ENCODE measurements at regions not wholly inside any gene's neighbourhood (a gene's known extent, or its start where the extent isn't known, plus 50 kb on each side); places are given as distances from the start of the nearest gene placed in this dataset.
A peak's percentile ranks its signal among the peaks of the same experiment; 100 is the strongest.
"Not testable (repeated sequence)": the region's sequence is repeated elsewhere in the genome, so short reads cannot be mapped to it uniquely, and the experiment has no call there.

- no peak for DNase-seq
Measured at GRCh38 chr7:17095931-17096330, 202.5 kb upstream of the AHR start.

GRCh38 chr7:17097668-17098297 lies 200.7 kb upstream of the AHR start:
- no peak for DNase-seq

DNA sequence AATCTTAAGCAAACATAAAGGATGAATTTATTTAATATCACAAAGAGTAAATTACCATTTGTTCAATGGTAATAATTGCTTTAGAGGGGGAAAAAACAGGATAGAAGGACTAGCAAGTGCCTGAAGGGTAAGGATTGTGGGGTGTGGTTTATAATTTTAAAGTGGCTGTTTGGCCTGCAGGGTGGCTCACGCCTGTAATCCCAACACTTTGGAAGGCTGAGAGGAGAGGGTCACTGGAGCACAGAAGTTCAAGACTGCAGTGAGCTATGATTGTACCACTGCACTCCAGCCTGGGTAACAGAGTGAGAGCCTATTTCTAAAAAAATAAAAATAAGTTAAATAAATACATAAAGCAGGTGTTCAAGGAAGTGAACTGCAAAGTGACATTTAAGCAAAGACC lies 199.9 kb upstream of the AHR start:
- no peak for DNase-seq

- DNase-seq: peak; percentile 6
Measured at GRCh38 chr7:17099083-17099973, 199.1 kb upstream of the AHR start.

DNA sequence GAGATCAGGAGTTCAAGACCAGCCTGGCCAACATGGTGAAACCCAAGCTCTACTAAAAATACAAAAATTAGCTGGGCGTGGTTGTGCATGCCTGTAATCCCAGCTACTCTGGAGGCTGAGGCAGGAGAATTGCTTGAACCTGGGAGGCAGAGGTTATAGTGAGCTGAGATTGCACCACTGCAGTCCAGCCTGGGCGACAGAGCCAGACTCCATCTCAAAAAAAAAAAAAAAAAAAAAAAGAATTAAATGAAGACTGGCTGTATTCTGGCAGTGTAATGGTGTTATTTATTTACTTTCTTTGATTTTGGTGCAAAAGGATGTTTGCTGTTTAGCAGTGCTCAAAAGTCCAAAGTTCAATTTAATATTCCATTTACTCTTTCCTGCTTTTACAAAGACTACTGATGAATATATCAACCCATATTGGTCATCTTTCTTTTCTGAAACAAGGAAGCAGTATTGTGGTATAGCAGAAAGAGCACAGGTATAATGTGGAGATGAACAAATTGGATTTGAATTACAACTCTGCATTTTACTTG lies 198.4 kb upstream of the AHR start:
- not testable (repeated sequence) for DNase-seq

DNA sequence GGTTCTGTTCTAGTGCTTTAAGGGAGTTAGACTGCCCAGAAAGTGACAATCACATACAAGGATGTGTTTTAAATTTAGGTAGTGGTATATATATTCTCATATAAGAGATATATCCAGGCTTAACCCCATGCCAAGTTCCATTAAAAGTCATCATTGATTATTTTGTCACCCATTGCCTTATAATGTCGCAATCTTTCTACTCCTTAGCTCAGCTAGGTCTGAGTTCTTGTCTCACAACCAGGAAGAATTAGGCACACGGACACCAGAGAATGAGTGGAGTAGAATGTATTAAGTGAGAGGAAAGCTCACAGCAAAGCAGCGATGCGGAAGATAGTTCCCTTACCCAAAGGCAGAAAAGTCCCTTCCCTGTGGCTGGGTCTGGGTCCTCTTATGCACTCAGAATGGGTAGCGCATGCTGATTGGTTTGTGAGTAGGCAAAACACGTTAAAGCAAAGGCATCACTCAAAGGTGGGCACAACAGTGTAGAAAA lies 197.2 kb upstream of the AHR start:
- DNase-seq: no peak

DNA sequence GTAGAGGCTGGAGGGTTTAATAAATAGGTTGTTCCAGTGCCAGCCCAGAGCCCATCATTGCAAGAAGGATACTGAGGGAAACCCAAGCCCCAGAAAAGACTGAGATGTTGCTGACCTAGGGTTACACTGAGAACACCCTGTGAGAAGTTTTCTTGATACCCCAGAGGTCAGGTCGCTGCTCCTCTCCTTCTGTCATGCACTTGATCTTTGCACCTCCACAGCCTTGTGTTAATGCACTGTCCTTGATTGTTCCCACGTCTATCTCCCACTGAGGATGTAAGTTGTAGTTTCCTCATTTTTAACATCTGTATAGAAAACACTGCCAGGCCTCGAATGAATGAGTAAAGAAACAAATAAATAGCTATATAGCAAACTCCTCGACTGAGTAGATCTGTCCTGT lies 195.3 kb upstream of the AHR start:
- DNase-seq: no peak

- no peak for DNase-seq
Measured at GRCh38 chr7:17103984-17104383, 194.5 kb upstream of the AHR start.

DNA sequence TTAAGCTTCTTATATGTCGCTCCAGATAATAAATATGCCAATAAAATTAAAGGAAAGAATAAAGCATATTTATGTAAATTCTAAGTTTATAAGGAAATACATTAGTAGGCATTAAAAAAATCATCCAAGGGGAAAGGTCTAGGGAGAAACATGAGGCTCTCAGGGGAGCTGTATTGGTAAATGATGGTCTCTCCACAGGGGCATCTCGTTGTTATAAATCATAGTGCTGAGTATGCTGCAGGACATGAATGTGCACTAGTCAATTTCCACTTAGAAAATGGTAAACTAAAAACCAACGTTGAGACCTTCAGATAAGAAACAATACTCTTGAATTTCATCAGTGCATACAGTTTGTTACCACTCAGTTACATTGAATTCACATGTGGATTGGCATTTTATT lies 194.0 kb upstream of the AHR start:
- no peak for DNase-seq

- no peak for DNase-seq
Measured at GRCh38 chr7:17105701-17106100, 192.8 kb upstream of the AHR start.

DNA sequence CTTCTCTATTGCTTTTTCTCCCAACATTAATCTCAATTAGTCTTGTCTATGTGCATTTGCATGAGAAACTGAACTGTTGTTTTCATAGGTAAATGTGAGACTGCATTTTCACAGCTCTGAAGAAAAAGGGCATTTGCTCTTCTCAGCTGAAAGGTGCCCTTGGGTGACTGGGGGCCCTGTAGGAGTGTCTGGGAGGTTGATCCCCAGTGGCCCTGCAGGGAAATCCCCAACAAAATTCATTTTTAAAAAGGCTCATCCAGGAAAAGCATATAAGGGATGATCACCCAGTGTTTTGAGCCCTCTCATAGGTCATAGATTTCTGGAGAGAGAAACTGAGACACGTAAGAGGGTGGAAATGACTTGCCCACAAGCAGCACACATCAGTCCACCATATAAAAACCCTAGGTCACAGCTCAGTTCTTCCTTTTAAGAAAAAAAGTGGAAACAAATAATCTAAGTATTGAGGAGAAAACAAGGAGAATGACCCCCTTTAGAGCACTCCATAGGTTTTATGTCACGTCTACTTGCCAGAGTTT lies 190.3 kb upstream of the AHR start:
- DNase-seq: no peak

DNA sequence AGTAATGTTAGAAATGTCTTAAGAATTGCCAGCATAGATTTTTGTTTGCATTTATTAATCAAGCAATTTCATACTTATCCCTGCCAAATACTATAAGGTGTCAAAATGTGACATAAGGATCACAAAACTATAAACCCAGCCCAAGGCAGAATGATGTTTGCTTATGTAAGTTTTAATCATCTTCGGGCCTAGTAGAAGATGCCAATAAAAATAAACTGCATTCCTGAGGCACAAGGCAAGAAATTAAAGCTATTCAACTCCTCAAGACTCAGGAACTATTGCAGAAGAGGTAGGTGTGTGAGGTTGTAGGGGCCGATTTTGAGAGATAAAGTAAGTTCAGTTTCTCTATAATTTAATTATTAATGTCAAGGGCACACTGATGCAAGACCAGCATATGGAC lies 189.4 kb upstream of the AHR start:
- DNase-seq: no peak

DNA sequence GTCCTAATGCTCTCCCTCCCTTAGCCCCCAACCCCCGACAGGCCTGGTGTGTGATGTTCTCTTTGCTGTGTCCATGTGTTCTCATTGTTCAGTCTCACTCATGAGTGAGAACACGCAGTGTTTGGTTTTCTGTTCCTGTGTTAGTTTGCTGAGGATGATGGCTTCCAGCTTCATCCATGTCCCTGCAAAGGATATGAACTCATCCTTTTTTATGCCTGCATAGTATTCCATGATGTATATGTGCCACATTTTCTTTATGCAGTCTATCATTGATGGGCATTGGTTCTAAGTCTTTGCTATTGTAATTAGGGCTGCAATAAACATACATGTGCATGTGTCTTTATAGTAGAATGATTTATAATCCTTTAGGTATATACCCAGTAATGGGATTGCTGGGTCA lies 184.7 kb upstream of the AHR start:
- DNase-seq: not testable (repeated sequence)

GRCh38 chr7:17118412-17118811 lies 180.0 kb upstream of the AHR start:
- no peak for DNase-seq

- DNase-seq: no peak
Measured at GRCh38 chr7:17120756-17121155, 177.7 kb upstream of the AHR start.

DNA sequence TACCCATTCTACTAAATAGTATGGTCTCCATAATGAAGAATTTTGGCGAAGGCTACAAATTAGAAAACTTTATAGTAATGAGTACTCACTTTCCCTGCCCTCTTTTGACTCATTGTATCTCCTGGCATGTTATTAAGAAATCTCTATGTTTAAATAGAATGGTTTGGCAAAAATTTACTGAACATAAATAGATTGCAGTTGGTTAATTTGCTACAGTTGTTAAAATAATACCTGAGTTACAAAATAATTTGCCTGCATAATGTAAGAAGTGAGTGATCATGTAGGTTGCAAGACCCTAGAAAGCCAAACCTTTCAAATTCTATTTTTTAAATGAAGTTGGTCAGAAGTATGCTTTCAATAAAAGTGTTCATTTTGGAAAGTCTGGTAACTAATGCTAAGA lies 176.8 kb upstream of the AHR start:
- DNase-seq: no peak

GRCh38 chr7:17123020-17123419 lies 175.4 kb upstream of the AHR start:
- no peak for DNase-seq

DNA sequence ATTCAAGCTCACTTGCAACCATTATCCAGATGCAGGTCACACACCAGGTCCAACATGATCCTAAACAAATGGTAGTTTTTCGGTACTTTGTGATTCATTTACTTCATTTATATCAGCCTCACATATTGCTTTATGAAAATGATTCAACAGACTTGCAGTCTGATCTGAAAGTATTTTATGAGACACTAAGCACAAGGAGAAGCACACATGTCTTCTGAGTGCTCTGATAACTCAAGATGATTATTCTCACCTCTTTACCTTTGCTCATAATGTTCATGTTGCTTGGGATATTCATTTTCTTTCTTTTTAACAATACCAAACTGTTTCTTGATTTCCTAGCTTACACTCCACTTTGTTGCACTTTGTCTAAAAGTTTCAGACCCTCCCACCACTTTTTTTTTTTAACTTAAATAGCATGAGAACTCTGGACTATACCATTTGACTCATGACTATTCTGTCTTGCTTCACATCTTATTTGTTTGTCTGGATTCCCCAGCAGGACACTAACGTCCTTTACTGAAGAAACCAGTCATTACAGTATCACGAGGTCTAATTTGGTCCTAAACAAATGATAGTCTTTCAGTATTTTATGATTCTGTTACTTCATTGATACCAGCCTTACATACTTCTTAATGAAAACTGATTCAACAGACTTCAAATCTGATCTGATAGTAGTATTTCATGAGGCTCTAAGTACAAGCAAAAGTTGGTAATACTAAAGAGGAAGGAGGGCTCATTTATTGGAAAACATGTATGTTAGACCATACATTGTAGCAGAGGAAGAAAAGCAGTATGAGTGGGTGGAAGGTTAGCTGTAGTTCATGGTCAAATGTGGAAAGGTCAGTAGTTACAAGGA lies 171.8 kb upstream of the AHR start:
- no peak for DNase-seq

GRCh38 chr7:17129218-17129617 lies 169.2 kb upstream of the AHR start:
- no peak for DNase-seq

GRCh38 chr7:17130281-17131059 lies 168.0 kb upstream of the AHR start:
- no peak for DNase-seq

- no peak for DNase-seq
Measured at GRCh38 chr7:17131060-17131345, 167.4 kb upstream of the AHR start.

GRCh38 chr7:17131983-17132655 lies 166.3 kb upstream of the AHR start:
- DNase-seq: no peak

Data from GOT3 (cell line).